Left lung (tissue), 4 donors: ENCODE measurements at regions not wholly inside any gene's neighbourhood (a gene's known extent, or its start where the extent isn't known, plus 50 kb on each side); places are given as distances from the start of the nearest gene placed in this dataset.
A peak's percentile ranks its signal among the peaks of the same experiment; 100 is the strongest.

Source experiments
- ATAC-seq: fragments of 200-7000 bp; cut with Tn5 transposase; one replicate; pipeline ENCODE4 v1.9.1; 2020; ENCODE audit warnings: moderate library complexity
- DNase-seq, 4 donors: peaks; one replicate each; pipeline ENCODE4 v3.0.0-alpha.2; 2013 to 2020
- H3K27ac ChIP-seq, 2 donors: fragments of 200-600 bp; sonication (generic) in 1 of 2; one replicate each; pipeline versions ENCODE4 v1.5.0 to v1.8.0; 2020 to 2021
- H3K27me3 ChIP-seq, 2 donors: fragments of 200-600 bp; sonication (generic) in 1 of 2; one replicate each; pipeline versions ENCODE4 v1.5.0 to v1.8.0; 2020 to 2021
- H3K36me3 ChIP-seq, 2 donors: fragments of 200-600 bp; sonication (generic) in 1 of 2; one replicate each; pipeline versions ENCODE4 v1.5.0 to v1.8.0; 2020 to 2021
- H3K4me1 ChIP-seq, 2 donors: fragments of 200-600 bp; one replicate each; pipeline ENCODE4 v1.8.0; 2021
- H3K4me3 ChIP-seq, 2 donors: fragments of 200-600 bp; sonication (generic) in 1 of 2; one replicate each; pipeline versions ENCODE4 v1.5.0 to v1.8.0; 2020 to 2021; ENCODE audit warnings: mild to moderate bottlenecking in 1 of 2
- H3K9me3 ChIP-seq, 2 donors: fragments of 200-600 bp; sonication (generic) in 1 of 2; one replicate each; pipeline versions ENCODE4 v1.5.0 to v1.8.0; 2020 to 2021
- CTCF ChIP-seq, 2 donors: fragments of 200-600 bp; sonication (generic) in 1 of 2; IDR thresholded peaks; one replicate each; pipeline versions ENCODE4 v1.5.0 to v1.8.0; 2021; ENCODE audit warnings: antibody characterized with exemption in 2 of 2
- intact Hi-C, 2 donors: fragments of 100-400 bp; cut with DNase I; formaldehyde crosslinking; loops; one replicate each; pipeline versions ENCODE4 v1.11.2 to v1.14.2; 2022
- donor health status: DM: no; HTN: yes; CAD: no.
- donor health status: DM: no; HTN: no; CAD: no.

DNA sequence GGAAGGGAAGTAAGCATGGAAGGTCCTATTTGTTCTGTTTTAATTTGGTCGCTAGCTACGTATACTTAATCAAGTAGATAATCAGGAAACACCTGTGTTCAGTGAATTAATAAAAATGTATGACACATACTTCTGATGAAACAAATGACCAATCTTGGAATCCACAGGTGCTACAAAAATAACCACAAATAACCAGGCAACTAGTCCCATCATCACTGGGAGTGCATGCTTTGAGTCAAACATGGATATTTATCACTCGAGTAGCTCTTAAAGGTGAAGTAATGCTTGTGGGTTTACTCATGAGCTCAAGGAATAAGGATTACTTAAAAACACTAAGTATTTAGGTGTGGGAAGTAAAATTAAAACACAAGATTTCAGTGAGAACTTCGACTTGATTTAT is 285.6 kb upstream of the ID4 start:
- Histone ChIP-seq H3K27me3 (no peaks in the 10 kb centered on the region), H3K4me1 (peaks cover 0 to 4% of the 10 kb centered on the region in 2 donors), H3K9me3 (peaks cover 0 to 5% of the 10 kb centered on the region in 2 donors), H3K27ac (no peak overlapping the region), H3K4me3 (no peak overlapping the region), H3K36me3 (no peaks in the 10 kb centered on the region)
- DNase-seq = no peak
- peak; percentile 89 for ATAC-seq
- intact Hi-C loops = no loop called here
- TF ChIP-seq CTCF (IDR thresholded peaks at IDR 0.05) = no peak

DNA sequence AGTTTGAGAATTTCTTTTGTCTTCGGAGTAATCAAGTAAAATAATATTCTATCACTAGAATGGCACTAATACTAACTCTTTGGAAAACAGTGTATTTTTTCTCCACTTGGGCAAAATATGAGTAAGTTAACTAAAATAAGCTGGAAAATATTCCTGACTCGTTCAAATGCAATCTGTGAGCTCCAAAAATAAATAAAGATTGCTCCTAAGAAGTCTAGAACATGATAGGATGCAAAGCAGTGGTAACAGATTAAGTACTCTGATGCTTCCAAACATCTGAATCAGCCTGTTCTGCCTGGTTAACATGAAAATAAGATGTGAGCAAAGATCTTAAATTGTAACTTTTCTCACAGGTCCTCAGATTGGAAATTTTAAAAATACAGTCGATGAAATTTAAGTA is 285.1 kb upstream of the ID4 start:
- Histone ChIP-seq H3K27me3 (no peaks in the 10 kb centered on the region), H3K4me3 (no peak overlapping the region), H3K4me1 (peaks cover 0 to 4% of the 10 kb centered on the region in 2 donors), H3K36me3 (no peaks in the 10 kb centered on the region), H3K27ac (no peak overlapping the region), H3K9me3 (peaks cover 0 to 5% of the 10 kb centered on the region in 2 donors)
- ATAC-seq (no peak), DNase-seq (no peak)
- intact Hi-C loops = no loop called here
- TF ChIP-seq CTCF (IDR thresholded peaks at IDR 0.05) = no peak

GRCh38 chr6:19552588-19552987 is 284.6 kb upstream of the ID4 start:
- H3K36me3 ChIP-seq = no peaks in the 10 kb centered on the region
- TF ChIP-seq CTCF (IDR thresholded peaks at IDR 0.05) = no peak
- intact Hi-C loops = no loop called here
- no peaks in the 10 kb centered on the region for H3K27me3 ChIP-seq
- DNase-seq (no peak), ATAC-seq (no peak)
- peaks cover 0 to 5% of the 10 kb centered on the region in 2 donors for H3K9me3 ChIP-seq
- no peak overlapping the region for H3K27ac ChIP-seq
- H3K4me3 ChIP-seq = no peak overlapping the region
- peaks cover 0 to 4% of the 10 kb centered on the region in 2 donors for H3K4me1 ChIP-seq

- H3K36me3 ChIP-seq = no peaks in the 10 kb centered on the region
- intact Hi-C loops = no loop called here
- H3K27me3 ChIP-seq = no peaks in the 10 kb centered on the region
- H3K27ac ChIP-seq = no peak overlapping the region
- no peak overlapping the region for H3K4me3 ChIP-seq
- peak in 1 of 4 donors; percentile 12 for DNase-seq
- H3K4me1 ChIP-seq = peaks cover 0 to 4% of the 10 kb centered on the region in 2 donors
- peaks cover 0 to 5% of the 10 kb centered on the region in 2 donors for H3K9me3 ChIP-seq
- ATAC-seq = no peak
- TF ChIP-seq CTCF (IDR thresholded peaks at IDR 0.05) = no peak
Observed at GRCh38 chr6:19554356-19555225, 282.6 kb upstream of the ID4 start.

DNA sequence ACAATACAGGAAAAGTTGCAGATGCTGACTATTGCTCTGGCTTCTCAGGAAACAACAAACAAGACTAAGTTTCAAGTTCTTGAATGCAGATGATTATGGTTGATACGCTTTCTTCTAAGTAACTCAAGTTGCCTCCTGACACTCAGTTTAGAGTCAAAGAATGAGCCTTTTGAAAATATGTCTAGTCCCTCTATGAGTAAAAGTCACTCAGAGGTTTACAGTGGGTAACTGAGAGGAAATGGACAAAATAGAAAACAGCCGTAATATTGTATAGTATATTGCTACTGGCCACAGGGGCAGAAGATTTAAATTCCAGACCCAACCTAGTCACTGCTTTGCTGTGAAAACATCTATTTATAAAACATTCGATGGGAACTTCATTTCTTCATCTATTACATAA is 280.0 kb upstream of the ID4 start:
- Histone ChIP-seq H3K36me3 (no peaks in the 10 kb centered on the region), H3K27ac (no peak overlapping the region), H3K4me3 (no peak overlapping the region), H3K27me3 (no peaks in the 10 kb centered on the region), H3K9me3 (peaks cover 0 to 5% of the 10 kb centered on the region in 2 donors), H3K4me1 (peaks cover 0 to under 1% of the 10 kb centered on the region in 2 donors)
- no peak for ATAC-seq
- no peak for DNase-seq
- no peak for TF ChIP-seq CTCF (IDR thresholded peaks at IDR 0.05)
- intact Hi-C loops = no loop called here
